ENCODE measurements at regions not wholly inside any gene's neighbourhood (a gene's known extent, or its start where the extent isn't known, plus 50 kb on each side); places are given as distances from the start of the nearest gene placed in this dataset.

DNA sequence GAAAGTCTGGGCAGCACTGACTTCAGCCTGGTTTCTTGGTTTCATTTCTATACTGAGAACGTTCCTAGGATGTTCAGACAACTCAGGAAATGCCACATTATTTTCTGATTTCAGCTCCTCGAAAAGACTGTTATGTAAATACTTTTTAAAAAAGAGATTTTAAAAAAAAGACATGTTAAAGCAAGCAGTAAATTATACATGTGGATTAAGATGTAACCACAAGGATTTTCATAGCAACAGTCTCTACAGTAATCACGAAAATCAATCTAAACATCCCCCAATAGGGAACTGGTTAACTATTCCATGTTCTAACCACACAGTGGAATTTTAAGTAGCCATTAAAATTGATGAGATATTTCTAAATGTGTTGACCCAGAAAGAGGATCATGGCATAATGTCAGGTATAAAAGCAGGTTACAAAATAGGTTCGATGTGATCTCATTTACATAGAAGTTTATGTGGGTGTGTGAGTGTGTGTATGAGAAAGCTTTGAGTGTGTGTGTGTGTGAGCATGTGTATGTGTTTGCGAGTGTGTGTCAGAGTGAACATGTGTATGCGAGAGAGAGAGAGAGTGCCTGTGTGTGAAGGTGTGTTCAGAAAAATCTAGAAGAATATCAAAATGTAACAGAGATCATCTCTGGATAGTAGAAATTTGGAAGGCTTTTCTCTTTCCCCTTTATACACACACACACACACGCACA, 63.0 kb upstream of the ERCC4 start:
- TF ChIP-seq, protein P1, sequence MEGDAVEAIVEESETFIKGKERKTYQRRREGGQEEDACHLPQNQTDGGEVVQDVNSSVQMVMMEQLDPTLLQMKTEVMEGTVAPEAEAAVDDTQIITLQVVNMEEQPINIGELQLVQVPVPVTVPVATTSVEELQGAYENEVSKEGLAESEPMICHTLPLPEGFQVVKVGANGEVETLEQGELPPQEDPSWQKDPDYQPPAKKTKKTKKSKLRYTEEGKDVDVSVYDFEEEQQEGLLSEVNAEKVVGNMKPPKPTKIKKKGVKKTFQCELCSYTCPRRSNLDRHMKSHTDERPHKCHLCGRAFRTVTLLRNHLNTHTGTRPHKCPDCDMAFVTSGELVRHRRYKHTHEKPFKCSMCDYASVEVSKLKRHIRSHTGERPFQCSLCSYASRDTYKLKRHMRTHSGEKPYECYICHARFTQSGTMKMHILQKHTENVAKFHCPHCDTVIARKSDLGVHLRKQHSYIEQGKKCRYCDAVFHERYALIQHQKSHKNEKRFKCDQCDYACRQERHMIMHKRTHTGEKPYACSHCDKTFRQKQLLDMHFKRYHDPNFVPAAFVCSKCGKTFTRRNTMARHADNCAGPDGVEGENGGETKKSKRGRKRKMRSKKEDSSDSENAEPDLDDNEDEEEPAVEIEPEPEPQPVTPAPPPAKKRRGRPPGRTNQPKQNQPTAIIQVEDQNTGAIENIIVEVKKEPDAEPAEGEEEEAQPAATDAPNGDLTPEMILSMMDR (IDR thresholded peaks at IDR 0.05), result no peak

- TF ChIP-seq, protein P1 (IDR thresholded peaks at IDR 0.05), result no peak
Observed at GRCh38 chr16:13858873-13859580, 60.9 kb upstream of the ERCC4 start.

- TF ChIP-seq, protein P1 (IDR thresholded peaks at IDR 0.05), result no peak
Observed at GRCh38 chr16:13863075-13863765, 56.7 kb upstream of the ERCC4 start.

DNA sequence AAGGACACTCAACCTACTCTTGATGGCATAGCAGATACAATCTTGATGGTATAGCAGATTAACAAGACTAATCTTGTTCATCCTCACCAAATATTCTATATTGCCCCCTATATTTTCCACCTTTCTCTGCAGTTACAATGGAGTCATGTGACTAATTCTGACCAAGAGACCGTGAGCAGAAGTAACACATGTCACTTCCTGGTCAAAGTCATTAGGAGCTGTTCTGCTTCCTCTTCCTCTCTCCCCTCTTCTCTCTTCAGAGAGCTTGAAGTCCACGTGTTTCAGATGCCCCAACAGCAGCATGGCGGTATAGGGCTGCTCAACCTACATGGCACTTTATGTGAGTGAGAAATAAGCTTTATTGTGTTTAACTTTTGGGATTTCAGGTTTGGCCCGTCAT, 55.3 kb upstream of the ERCC4 start:
- TF ChIP-seq, protein P1 (IDR thresholded peaks at IDR 0.05), result no peak

GRCh38 chr16:13866073-13866472, 53.9 kb upstream of the ERCC4 start:
- TF ChIP-seq, protein P1 (IDR thresholded peaks at IDR 0.05), result peak; percentile 93

All from LNCAP (cell line).